Frontal cortex (tissue), 3 donors: ENCODE measurements at regions not wholly inside any gene's neighbourhood (a gene's known extent, or its start where the extent isn't known, plus 50 kb on each side); places are given as distances from the start of the nearest gene placed in this dataset.

Experiments used
- DNase-seq, 2 donors: peaks; one replicate each; pipeline ENCODE4 v3.0.0; 2012; ENCODE audit warnings: low spot score in 2 of 2
- FAIRE-seq: peaks from 2 replicates; lab custom pipeline; 2012; peaks lifted over from hg19 to GRCh38; lab: Jason Lieb, UNC
- donor health status: control.
- donor health status: control.
- donor health status: control.

DNA sequence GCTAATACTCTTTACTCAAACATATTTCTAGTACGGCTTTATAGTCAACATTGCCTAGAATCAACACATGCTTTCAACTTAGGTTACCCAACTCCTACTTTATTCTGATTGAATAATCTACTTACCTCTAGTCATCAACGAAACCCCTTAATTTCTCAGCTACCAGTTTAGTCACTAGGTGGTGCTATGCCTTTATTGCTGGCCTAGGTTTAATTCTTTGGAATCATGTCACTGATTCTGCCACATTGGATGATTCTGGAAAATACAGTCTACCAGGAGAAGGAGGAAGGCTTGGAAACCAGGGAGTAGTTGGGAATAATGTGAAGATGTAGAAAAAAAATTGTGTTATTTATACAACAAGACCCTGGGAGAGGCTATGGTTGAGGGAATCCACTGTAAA is 167.7 kb downstream of the DCAF12L2 start:
- DNase-seq (no peak), FAIRE-seq (no peak)

DNA sequence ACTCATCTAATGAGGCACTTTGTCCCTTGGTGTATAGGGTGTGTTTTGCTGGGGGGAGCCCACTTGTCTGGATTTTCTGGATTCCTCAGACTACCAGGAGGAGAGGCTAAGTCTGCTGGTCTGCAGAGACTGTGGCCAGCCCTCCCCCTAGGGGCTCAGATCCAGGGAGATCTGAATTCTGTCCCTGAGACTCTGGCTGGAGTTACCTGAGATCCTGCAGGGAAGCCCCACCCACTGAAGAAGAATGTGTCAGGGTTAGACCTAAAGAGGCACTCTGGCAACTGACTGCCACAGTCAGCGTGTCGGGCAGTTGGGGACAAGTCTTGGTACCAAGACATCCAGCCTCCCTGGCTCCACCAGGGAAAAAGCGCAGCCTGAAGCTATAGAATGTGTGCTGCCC is 138.9 kb downstream of the DCAF12L2 start:
- DNase-seq (no peak), FAIRE-seq (no peak)

DNA sequence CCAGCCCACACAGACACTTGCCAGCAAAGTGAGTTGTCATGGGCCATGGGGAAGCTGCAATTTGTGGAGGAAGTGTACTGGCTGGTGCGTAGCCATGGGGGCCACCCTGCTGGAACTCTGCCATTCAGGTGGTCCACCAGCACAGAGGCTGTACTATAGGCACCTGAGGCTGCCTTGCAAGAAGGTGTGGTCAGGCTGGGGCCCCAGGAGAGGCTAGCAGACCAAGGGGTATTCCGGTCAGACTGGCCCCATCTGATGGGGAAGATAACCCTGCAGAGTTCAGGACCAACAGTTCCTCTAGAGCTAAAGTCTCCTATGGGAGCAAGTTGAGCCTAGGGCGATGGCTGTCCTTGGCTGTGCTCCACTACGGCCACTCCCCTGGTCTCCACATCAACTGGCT is 136.1 kb downstream of the DCAF12L2 start:
- FAIRE-seq = no peak
- no peak for DNase-seq

DNA sequence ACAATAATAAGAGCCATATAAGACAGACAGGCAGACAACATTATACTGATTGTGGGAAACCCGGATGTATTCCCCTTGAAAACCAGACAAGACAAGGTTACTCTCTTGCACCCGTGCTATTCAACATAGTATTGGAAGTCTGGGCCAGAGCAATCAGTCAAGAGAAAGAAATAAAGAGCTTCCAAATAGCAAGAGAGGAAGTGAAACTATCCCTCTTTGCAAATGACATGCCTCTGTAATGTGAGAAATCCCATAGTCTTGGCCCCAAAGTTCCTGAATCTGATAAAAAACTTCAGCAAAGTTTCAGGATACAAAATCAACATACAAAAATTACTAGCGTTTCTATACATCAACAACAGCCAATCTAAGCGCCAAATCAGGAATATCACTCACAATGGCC is 102.1 kb downstream of the DCAF12L2 start:
- FAIRE-seq (no peak), DNase-seq (no peak)

DNA sequence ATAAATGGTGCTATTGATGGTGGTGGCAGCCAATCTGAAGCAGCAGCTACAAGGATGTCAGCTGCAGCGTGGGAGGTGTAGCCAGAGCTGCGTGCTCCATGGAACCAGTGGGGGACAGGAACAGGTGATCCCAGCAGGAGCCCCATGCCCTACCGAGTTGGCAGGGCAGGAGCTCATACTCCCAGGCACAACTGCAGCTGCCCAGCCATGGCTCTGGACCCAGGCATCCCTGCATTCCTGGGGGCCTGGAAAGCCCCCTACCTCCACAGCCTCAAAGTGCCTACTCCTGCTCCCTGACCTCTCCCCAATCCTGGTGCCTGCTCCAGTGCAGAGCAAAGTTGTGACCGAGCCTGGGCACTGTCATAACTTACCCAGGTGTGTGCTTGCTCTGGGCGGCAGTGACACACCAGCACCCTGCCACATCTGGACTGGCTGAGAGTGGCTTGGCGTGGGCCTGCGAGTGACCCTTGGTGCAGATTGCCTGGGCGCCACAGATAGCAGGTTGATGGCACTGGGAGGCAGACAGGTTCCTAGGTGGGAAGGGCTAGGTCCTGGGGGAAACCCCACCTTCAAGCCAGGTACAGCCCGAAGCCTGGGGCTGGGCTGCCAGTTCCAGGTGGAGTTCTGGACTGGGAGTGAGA is 101.1 kb downstream of the DCAF12L2 start:
- FAIRE-seq (no peak), DNase-seq (no peak)

DNA sequence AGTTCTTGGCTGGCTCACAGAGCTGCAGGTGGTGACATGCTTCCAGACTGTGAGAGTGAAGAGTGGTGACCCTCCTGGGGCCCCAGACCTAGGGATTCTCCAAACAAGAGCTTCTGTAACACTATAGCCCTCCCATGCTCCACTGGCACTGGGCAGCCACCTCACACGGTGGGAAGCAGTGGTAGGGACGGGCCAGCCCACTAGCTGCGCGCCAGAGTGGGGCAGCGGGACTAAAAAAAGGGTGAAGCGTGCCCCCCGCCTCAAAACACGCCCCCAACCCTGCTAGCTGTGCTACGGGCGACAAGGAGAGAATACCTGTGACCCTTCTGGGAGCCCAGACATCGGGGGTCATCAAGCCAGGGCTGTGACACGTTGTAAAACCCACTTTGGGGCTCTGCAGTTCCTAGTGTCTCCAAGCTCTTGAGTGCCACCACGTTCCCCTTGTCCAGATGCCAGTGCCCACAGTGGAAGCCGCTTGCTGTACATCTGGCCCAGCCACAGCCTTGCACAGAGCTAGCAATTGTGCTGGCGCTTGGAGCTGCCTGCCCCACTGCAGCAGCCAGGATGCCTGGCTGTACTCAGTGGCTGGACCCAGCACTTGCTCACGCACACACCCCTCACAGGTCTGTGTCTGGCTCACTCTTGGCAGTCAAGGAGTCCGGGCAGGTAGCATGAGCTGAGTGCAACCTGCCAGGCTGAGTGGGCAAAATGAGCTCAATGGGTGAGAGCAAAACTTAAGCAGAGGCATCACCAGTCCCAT is 100.0 kb downstream of the DCAF12L2 start:
- no peak for FAIRE-seq

More for the DNA sequence above, 100.0 kb downstream of the DCAF12L2 start:
- no peak for DNase-seq
